H9 (cell line): ENCODE measurements at regions not wholly inside any gene's neighbourhood (a gene's known extent, or its start where the extent isn't known, plus 50 kb on each side); places are given as distances from the start of the nearest gene placed in this dataset.

ENCODE experiments used
- DNase-seq: peaks from one replicate; pipeline ENCODE4 v3.0.0-alpha.2; 2017
- H2AFZ ChIP-seq: one replicate; pipeline ENCODE4 v1.6.1; 2013; ENCODE audit warnings: mild to moderate bottlenecking, low read length, control low read depth, moderate library complexity
- H2AK5ac ChIP-seq: 2 replicates; pipeline ENCODE4 v1.6.1; 2013; ENCODE audit warnings: low read length, control low read depth, mixed read lengths; ENCODE audit not compliant: insufficient read length
- H2BK120ac ChIP-seq: one replicate; pipeline ENCODE4 v1.6.1; 2013; ENCODE audit warnings: low read depth, mild to moderate bottlenecking, low read length, control low read depth, inconsistent platforms; ENCODE audit not compliant: poor library complexity, severe bottlenecking
- H2BK12ac ChIP-seq: 2 replicates; pipeline ENCODE4 v1.6.1; 2013; ENCODE audit warnings: low read length, control low read depth, mixed read lengths, low read depth; ENCODE audit not compliant: insufficient read length
- H2BK15ac ChIP-seq: 2 replicates; pipeline ENCODE4 v1.6.1; 2013; ENCODE audit warnings: low read depth, low read length, control low read depth
- H2BK20ac ChIP-seq: one replicate; pipeline ENCODE4 v1.6.1; 2013; ENCODE audit warnings: low read depth, mild to moderate bottlenecking, low read length, control low read depth, inconsistent platforms; ENCODE audit not compliant: poor library complexity, severe bottlenecking
- H2BK5ac ChIP-seq: 2 replicates; pipeline ENCODE4 v1.6.1; 2013; ENCODE audit warnings: low read length, control low read depth, mixed read lengths; ENCODE audit not compliant: insufficient read length
- H3K14ac ChIP-seq: 2 replicates; pipeline ENCODE4 v1.6.1; 2013; ENCODE audit warnings: low read length, control low read depth; ENCODE audit not compliant: insufficient read depth
- H3K18ac ChIP-seq: 2 replicates; pipeline ENCODE4 v1.6.1; 2013; ENCODE audit warnings: low read depth, mild to moderate bottlenecking, mixed read lengths, low read length, control low read depth; ENCODE audit not compliant: insufficient read length
- H3K23ac ChIP-seq: 2 replicates; pipeline ENCODE4 v1.6.1; 2013; ENCODE audit warnings: low read length, control low read depth, mixed read lengths, low read depth; ENCODE audit not compliant: insufficient read length
- H3K23me2 ChIP-seq: 2 replicates; pipeline ENCODE4 v1.6.1; 2013; ENCODE audit warnings: low read depth, mild to moderate bottlenecking, mixed read lengths, low read length, control low read depth; ENCODE audit not compliant: insufficient read length, poor library complexity, severe bottlenecking
- H3K27ac ChIP-seq: 2 replicates; pipeline ENCODE4 v1.5.1; 2013; ENCODE audit warnings: low read length, control low read depth, mixed read lengths, low read depth; ENCODE audit not compliant: insufficient read length
- H3K27me3 ChIP-seq: 2 replicates; pipeline ENCODE4 v1.6.1; 2013; ENCODE audit warnings: low read length, control low read depth, inconsistent platforms; ENCODE audit not compliant: insufficient read depth
- H3K4ac ChIP-seq: 2 replicates; pipeline ENCODE4 v1.6.1; 2013; ENCODE audit warnings: low read depth, mild to moderate bottlenecking, control low read depth, inconsistent platforms, low read length, moderate library complexity
- H3K4me1 ChIP-seq: 2 replicates; pipeline ENCODE4 v1.6.1; 2013; ENCODE audit warnings: low read length, control low read depth, inconsistent platforms; ENCODE audit not compliant: insufficient read depth
- H3K4me2 ChIP-seq: 2 replicates; pipeline ENCODE4 v1.6.1; 2013; ENCODE audit warnings: low read length, control low read depth, mixed read lengths; ENCODE audit not compliant: insufficient read length, insufficient read depth
- H3K56ac ChIP-seq: 2 replicates; pipeline ENCODE4 v1.6.1; 2013; ENCODE audit warnings: low read depth, mild to moderate bottlenecking, mixed read lengths, low read length, control low read depth; ENCODE audit not compliant: insufficient read length
- H3K79me1 ChIP-seq: 2 replicates; pipeline ENCODE4 v1.6.1; 2013; ENCODE audit warnings: low read depth, mild to moderate bottlenecking, moderate library complexity, low read length, control low read depth, inconsistent platforms; ENCODE audit not compliant: insufficient read depth, poor library complexity, severe bottlenecking
- H3K79me2 ChIP-seq: 2 replicates; pipeline ENCODE4 v1.6.1; 2013; ENCODE audit warnings: low read length, control low read depth, inconsistent platforms; ENCODE audit not compliant: insufficient read depth
- H3K9ac ChIP-seq: 2 replicates; pipeline ENCODE4 v1.6.1; 2013; ENCODE audit warnings: low read length, control low read depth, mixed read lengths; ENCODE audit not compliant: insufficient read length; ENCODE audit errors: extremely low read depth
- H3K9me3 ChIP-seq: one replicate; pipeline ENCODE4 v1.6.1; 2013; ENCODE audit warnings: low read depth, low read length, inconsistent platforms; ENCODE audit not compliant: control insufficient read depth
- H3T11ph ChIP-seq: one replicate; pipeline ENCODE4 v1.6.1; 2013; ENCODE audit warnings: mild to moderate bottlenecking, low read length, control low read depth, inconsistent platforms
- H4K20me1 ChIP-seq: one replicate; pipeline ENCODE4 v1.6.1; 2013; ENCODE audit not compliant: control insufficient read depth, insufficient read length, insufficient read depth
- H4K5ac ChIP-seq: 2 replicates; pipeline ENCODE4 v1.6.1; 2013; ENCODE audit warnings: low read depth, mild to moderate bottlenecking, mixed read lengths, low read length, control low read depth; ENCODE audit not compliant: insufficient read length
- H4K8ac ChIP-seq: replicated peaks from 2 replicates; pipeline ENCODE4 v1.6.1; 2013; ENCODE audit warnings: low read length, control low read depth, mixed read lengths, low read depth; ENCODE audit not compliant: insufficient read length
- H4K91ac ChIP-seq: 2 replicates; pipeline ENCODE4 v1.6.1; 2013; ENCODE audit warnings: low read depth, mild to moderate bottlenecking, moderate library complexity, mixed read lengths, low read length, control low read depth; ENCODE audit not compliant: insufficient read length
- H3K27ac Mint-ChIP-seq, 3 experiments: 2 replicates in 2 of 3; 3 replicates in 1 of 3; pipeline ENCODE4 v1.8.0; 2020 to 2021; ENCODE audit warnings: mixed read lengths in 3 of 3, mild to moderate bottlenecking in 1 of 3, moderate library complexity in 1 of 3
- H3K27me3 Mint-ChIP-seq: 2 replicates; pipeline ENCODE4 v1.8.0; 2021; ENCODE audit warnings: low read depth, mild to moderate bottlenecking, moderate library complexity, mixed read lengths
- H3K36me3 Mint-ChIP-seq, 3 experiments: 2 replicates in 2 of 3; 3 replicates in 1 of 3; pipeline ENCODE4 v1.8.0; 2020 to 2021; ENCODE audit warnings: low read depth in 3 of 3, mixed read lengths in 3 of 3; ENCODE audit not compliant: insufficient read depth in 1 of 3
- H3K4me1 Mint-ChIP-seq, 2 experiments: 2 replicates each; pipeline ENCODE4 v1.8.0; 2020; ENCODE audit warnings: mixed read lengths in 2 of 2
- H3K4me3 Mint-ChIP-seq, 2 experiments: 2 replicates in 1 of 2; 3 replicates in 1 of 2; pipeline ENCODE4 v1.8.0; 2020 to 2021; ENCODE audit warnings: mild to moderate bottlenecking in 2 of 2, mixed read lengths in 2 of 2, moderate library complexity in 1 of 2
- H3K9me3 Mint-ChIP-seq, 2 experiments: 2 replicates in 1 of 2; 3 replicates in 1 of 2; pipeline ENCODE4 v1.8.0; 2020; ENCODE audit warnings: mild to moderate bottlenecking in 2 of 2, mixed read lengths in 2 of 2, moderate library complexity in 1 of 2
- TF ChIP-seq, protein P1 (sequence below): fragments of 200-600 bp; sonication (generic); conservative IDR thresholded peaks from 3 replicates; pipeline ENCODE4 v1.8.0; 2021; ENCODE audit warnings: antibody characterized with exemption, mild to moderate bottlenecking

GRCh38 chr2:215803150-215803549, 210.2 kb downstream of the MREG start:
- no peak overlapping the region for H2BK5ac ChIP-seq
- H3K27ac ChIP-seq: no peak overlapping the region
- no peaks in the 10 kb centered on the region for H3K27me3 ChIP-seq
- H3K9ac ChIP-seq: no peak overlapping the region
- DNase-seq: no peak
- no peak overlapping the region for H2BK120ac ChIP-seq
- TF ChIP-seq, protein P1, sequence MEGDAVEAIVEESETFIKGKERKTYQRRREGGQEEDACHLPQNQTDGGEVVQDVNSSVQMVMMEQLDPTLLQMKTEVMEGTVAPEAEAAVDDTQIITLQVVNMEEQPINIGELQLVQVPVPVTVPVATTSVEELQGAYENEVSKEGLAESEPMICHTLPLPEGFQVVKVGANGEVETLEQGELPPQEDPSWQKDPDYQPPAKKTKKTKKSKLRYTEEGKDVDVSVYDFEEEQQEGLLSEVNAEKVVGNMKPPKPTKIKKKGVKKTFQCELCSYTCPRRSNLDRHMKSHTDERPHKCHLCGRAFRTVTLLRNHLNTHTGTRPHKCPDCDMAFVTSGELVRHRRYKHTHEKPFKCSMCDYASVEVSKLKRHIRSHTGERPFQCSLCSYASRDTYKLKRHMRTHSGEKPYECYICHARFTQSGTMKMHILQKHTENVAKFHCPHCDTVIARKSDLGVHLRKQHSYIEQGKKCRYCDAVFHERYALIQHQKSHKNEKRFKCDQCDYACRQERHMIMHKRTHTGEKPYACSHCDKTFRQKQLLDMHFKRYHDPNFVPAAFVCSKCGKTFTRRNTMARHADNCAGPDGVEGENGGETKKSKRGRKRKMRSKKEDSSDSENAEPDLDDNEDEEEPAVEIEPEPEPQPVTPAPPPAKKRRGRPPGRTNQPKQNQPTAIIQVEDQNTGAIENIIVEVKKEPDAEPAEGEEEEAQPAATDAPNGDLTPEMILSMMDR: no peak
- no peak overlapping the region for H3K14ac ChIP-seq
- H3K4me2 ChIP-seq: no peak overlapping the region
- H2BK12ac ChIP-seq: no peak overlapping the region
- no peaks in the 10 kb centered on the region for H3K4me1 ChIP-seq
- H3K9me3 Mint-ChIP-seq: 0 out of 5 replicates have a peak, but pooled peaks cover 0 to 3% of the 10 kb centered on the region in 2 experiments
- H2BK20ac ChIP-seq: no peak overlapping the region
- H3K56ac ChIP-seq: no peak overlapping the region
- no peaks in the 10 kb centered on the region for H3K9me3 ChIP-seq
- H3K36me3 Mint-ChIP-seq: peaks cover 0 to 3% (median 0%) of the 10 kb centered on the region in 3 experiments; a peak in 3 of 7 replicates
- no peak overlapping the region for H3T11ph ChIP-seq
- no peak overlapping the region for H3K27ac Mint-ChIP-seq
- H3K79me2 ChIP-seq: no peaks in the 10 kb centered on the region
- no peak overlapping the region for H4K5ac ChIP-seq
- no peak overlapping the region for H3K23ac ChIP-seq
- H2AK5ac ChIP-seq: no peak overlapping the region
- H3K18ac ChIP-seq: no peak overlapping the region
- peaks cover 6 to 7% of the 10 kb centered on the region in 2 experiments for H3K4me1 Mint-ChIP-seq
- no peak overlapping the region for H4K8ac ChIP-seq
- H3K4me3 Mint-ChIP-seq: no peak overlapping the region
- H3K23me2 ChIP-seq: no peaks in the 10 kb centered on the region
- no peak overlapping the region for H2AFZ ChIP-seq
- H3K4ac ChIP-seq: no peak overlapping the region
- H3K27me3 Mint-ChIP-seq: no peaks in the 10 kb centered on the region
- no peaks in the 10 kb centered on the region for H4K20me1 ChIP-seq
- no peak overlapping the region for H4K91ac ChIP-seq
- H2BK15ac ChIP-seq: no peak overlapping the region
- no peaks in the 10 kb centered on the region for H3K79me1 ChIP-seq
